Vagina (tissue), 2 donors: ENCODE measurements at regions not wholly inside any gene's neighbourhood (a gene's known extent, or its start where the extent isn't known, plus 50 kb on each side); places are given as distances from the start of the nearest gene placed in this dataset.

Experiments used
- DNase-seq, 2 donors: peaks; one replicate each; pipeline ENCODE4 v3.0.0-alpha.2; 2017; ENCODE audit errors: extremely low spot score in 2 of 2
- H3K27ac ChIP-seq: fragments of 200-600 bp; sonication (generic); one replicate; pipeline ENCODE4 v1.5.1; 2019
- H3K27me3 ChIP-seq: fragments of 200-600 bp; sonication (generic); one replicate; pipeline ENCODE4 v1.5.1; 2019
- H3K36me3 ChIP-seq, 2 donors: fragments of 200-600 bp; sonication (generic); one replicate each; pipeline ENCODE4 v1.5.1; 2017 to 2019
- H3K4me1 ChIP-seq: fragments of 200-600 bp; sonication (generic); one replicate; pipeline ENCODE4 v1.5.1; 2019
- H3K4me3 ChIP-seq, 2 donors: fragments of 200-600 bp; sonication (generic); 1 replicate in 1 of 2; 2 replicates in 1 of 2; pipeline ENCODE4 v1.5.1; 2016 to 2019
- H3K9me3 ChIP-seq: fragments of 200-600 bp; sonication (generic); one replicate; pipeline ENCODE4 v1.5.1; 2019
- CTCF ChIP-seq, 3 experiments: fragments of 450-650 bp in 2 of 3; fragments of 200-600 bp in 1 of 3; sonication (generic) in 1 of 3; IDR thresholded peaks; one replicate each; pipeline ENCODE4 v1.5.1; 2017 to 2019; ENCODE audit warnings: antibody characterized with exemption in 3 of 3, mild to moderate bottlenecking in 2 of 3, moderate library complexity in 2 of 3
- POLR2A ChIP-seq, 2 donors: fragments of 450-650 bp; IDR thresholded peaks; one replicate each; pipeline ENCODE4 v1.6.1; 2017; ENCODE audit warnings: antibody characterized with exemption in 2 of 2, mild to moderate bottlenecking in 2 of 2, moderate library complexity in 2 of 2
- POLR2AphosphoS5 ChIP-seq, 2 donors: sonication (generic); formaldehyde crosslinking; IDR thresholded peaks; one replicate each; pipeline ENCODE4 v1.9.0; 2017; ENCODE audit warnings: antibody characterized with exemption in 2 of 2, mild to moderate bottlenecking in 2 of 2, low read depth in 1 of 2; ENCODE audit not compliant: insufficient read depth in 1 of 2
- intact Hi-C: fragments of 100-400 bp; cut with DNase I; formaldehyde crosslinking; loops from one replicate; pipeline ENCODE4 v1.15.1; 2023

DNA sequence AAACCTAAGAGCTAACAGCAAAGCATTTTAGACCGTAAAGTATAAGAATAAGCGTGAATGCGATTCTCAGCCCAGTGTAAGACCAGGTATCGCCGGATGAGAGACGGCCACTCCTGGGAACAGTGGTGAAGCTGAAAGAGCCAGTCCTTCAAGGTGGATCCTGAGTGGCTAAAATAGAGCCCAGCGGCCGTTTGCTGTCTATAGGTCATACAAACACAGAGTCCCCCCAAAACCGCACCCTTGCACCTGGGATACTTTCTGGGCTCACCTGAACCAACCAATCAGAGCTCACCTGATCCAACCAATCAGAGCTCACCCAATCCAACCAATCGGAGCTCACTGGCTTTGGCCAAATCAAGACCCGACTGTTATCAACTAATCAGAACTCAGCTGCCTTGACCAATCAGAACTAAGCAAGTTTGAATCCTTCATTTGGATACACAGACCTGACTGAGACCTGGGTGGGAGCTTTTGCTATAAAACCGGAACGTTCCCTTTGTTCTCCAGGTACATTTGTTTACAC is 248.2 kb downstream of the DLL1 start:
- Histone ChIP-seq H3K4me3 (no peak overlapping the region), H3K9me3 (no peaks in the 10 kb centered on the region), H3K27ac (no peak overlapping the region), H3K36me3 (no peaks in the 10 kb centered on the region), H3K4me1 (peaks cover 14% of the 10 kb centered on the region), H3K27me3 (no peaks in the 10 kb centered on the region)
- DNase-seq, result no peak
- TF ChIP-seq POLR2A (IDR thresholded peaks at IDR 0.05) (no peak), CTCF (IDR thresholded peaks at IDR 0.05) (no peak), POLR2AphosphoS5 (IDR thresholded peaks at IDR 0.05; ENCODE audit: insufficient read depth in 1 of 2, low read depth in 1 of 2) (no peak)
- intact Hi-C loops, result no loop called here

DNA sequence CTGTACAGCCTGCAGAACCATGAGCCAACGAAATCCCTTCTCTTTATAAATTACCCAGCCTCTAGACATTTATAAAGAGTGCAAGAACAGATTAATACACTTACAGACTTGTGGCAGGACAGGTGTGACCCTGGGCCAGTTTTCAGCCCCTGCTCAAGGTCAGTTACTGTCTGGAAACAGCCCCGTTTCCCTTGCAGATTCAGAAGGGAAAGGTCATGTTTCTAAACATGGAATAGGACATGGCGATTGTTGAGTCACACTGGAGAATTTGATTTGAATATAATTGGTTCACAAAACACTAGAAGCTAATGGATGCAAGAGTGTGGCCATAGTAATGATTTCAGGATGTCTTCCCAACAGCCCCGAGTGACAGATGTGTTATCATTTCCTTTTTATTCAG is 248.8 kb downstream of the DLL1 start:
- no peak for DNase-seq
- no peaks in the 10 kb centered on the region for H3K36me3 ChIP-seq
- no peaks in the 10 kb centered on the region for H3K9me3 ChIP-seq
- H3K4me1 ChIP-seq, result peaks cover 14% of the 10 kb centered on the region
- TF ChIP-seq POLR2AphosphoS5 (IDR thresholded peaks at IDR 0.05; ENCODE audit: insufficient read depth in 1 of 2, low read depth in 1 of 2) (no peak), POLR2A (IDR thresholded peaks at IDR 0.05) (no peak), CTCF (IDR thresholded peaks at IDR 0.05) (no peak)
- H3K4me3 ChIP-seq, result no peak overlapping the region
- H3K27ac ChIP-seq, result no peak overlapping the region
- no peaks in the 10 kb centered on the region for H3K27me3 ChIP-seq
- intact Hi-C loops, result no loop called here

DNA sequence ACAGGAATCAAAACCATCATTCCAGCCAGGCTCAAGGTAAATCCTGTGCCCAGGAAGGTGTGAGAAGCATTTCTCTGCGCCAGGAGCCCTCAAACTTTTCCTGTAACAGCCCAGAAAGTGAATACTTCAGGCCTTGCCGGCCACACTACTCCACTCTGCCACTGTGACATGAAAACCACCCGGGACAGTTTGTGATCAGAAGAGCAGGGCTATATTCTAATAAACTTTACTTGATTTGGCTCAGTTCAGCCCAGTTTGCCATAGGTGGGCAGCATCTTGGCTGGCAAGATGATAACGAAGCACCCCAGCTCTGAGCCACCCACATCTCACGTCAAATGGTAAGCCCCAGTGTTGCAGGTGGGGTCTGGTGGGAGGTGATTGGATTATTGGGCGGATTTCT is 249.4 kb downstream of the DLL1 start:
- H3K27me3 ChIP-seq, result no peaks in the 10 kb centered on the region
- H3K9me3 ChIP-seq, result no peaks in the 10 kb centered on the region
- H3K36me3 ChIP-seq, result no peaks in the 10 kb centered on the region
- no peak for DNase-seq
- intact Hi-C loops, result no loop called here
- H3K4me1 ChIP-seq, result peaks cover 8% of the 10 kb centered on the region
- no peak overlapping the region for H3K4me3 ChIP-seq
- TF ChIP-seq POLR2AphosphoS5 (IDR thresholded peaks at IDR 0.05; ENCODE audit: insufficient read depth in 1 of 2, low read depth in 1 of 2), result no peak
- TF ChIP-seq CTCF (IDR thresholded peaks at IDR 0.05), result no peak
- TF ChIP-seq POLR2A (IDR thresholded peaks at IDR 0.05), result no peak
- H3K27ac ChIP-seq, result no peak overlapping the region

DNA sequence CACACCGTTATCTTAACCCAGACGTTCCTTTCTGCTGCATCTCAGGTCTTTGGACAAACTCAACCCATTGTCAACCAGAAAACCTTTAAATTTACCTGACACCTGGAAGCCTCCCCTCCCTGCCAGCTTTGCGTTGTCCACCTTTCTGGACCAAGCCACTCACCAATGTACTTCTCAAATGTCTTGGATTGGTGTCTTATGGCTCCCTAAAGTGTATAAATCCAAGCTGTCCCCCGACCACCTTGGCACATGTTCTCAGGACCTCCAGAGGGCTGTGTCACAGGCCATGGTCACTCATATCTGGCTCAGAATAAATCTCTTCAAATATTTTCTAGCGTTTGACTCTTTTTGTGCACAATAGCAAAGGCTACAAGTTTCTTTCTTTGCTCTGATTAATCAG is 250.0 kb downstream of the DLL1 start:
- no peak for DNase-seq
- H3K4me3 ChIP-seq, result no peak overlapping the region
- no peaks in the 10 kb centered on the region for H3K36me3 ChIP-seq
- no peaks in the 10 kb centered on the region for H3K27me3 ChIP-seq
- H3K27ac ChIP-seq, result no peak overlapping the region
- intact Hi-C loops, result no loop called here
- no peak for TF ChIP-seq CTCF (IDR thresholded peaks at IDR 0.05)
- no peak for TF ChIP-seq POLR2AphosphoS5 (IDR thresholded peaks at IDR 0.05; ENCODE audit: insufficient read depth in 1 of 2, low read depth in 1 of 2)
- no peak for TF ChIP-seq POLR2A (IDR thresholded peaks at IDR 0.05)
- peaks cover 2% of the 10 kb centered on the region for H3K4me1 ChIP-seq
- H3K9me3 ChIP-seq, result no peaks in the 10 kb centered on the region

DNA sequence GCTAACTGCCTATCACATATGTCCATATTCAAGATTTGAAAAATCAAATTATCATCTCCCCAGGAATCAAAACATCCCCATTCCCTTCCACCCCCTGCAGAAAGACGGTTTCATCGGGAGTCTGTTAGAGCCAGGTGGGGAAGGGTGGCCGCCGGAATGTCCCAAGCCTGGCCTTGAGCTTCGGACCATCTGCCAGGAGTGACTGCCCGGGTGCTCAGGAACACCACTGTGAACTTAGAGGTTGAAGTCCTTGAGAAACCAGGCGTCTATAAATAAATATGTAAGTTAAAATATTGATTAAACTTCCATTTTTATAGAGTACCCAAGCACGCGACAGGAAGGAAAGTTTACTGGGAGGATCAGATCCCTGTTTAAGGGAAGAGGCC is 250.8 kb downstream of the DLL1 start:
- H3K27ac ChIP-seq, result no peak overlapping the region
- H3K4me3 ChIP-seq, result no peak overlapping the region
- no peaks in the 10 kb centered on the region for H3K4me1 ChIP-seq
- no peaks in the 10 kb centered on the region for H3K27me3 ChIP-seq
- no peaks in the 10 kb centered on the region for H3K9me3 ChIP-seq
- intact Hi-C loops, result no loop called here
- DNase-seq, result no peak
- H3K36me3 ChIP-seq, result no peaks in the 10 kb centered on the region
- TF ChIP-seq POLR2AphosphoS5 (IDR thresholded peaks at IDR 0.05; ENCODE audit: insufficient read depth in 1 of 2, low read depth in 1 of 2) (no peak), CTCF (IDR thresholded peaks at IDR 0.05) (no peak), POLR2A (IDR thresholded peaks at IDR 0.05) (no peak)
